A549 (cell line): ENCODE measurements at regions not wholly inside any gene's neighbourhood (a gene's known extent, or its start where the extent isn't known, plus 50 kb on each side); places are given as distances from the start of the nearest gene placed in this dataset.

Experiments
- CHD2 ChIP-seq: fragments of 150-350 bp; IDR thresholded peaks from 2 replicates; pipeline ENCODE4 v1.6.1; 2014; ENCODE audit warnings: low read length; ENCODE audit not compliant: partially characterized antibody
- CTCF ChIP-seq: fragments of >200 bp; sonication (Bioruptor Twin); formaldehyde crosslinking; IDR thresholded peaks from 3 replicates; pipeline ENCODE4 v1.5.1; 2016
- HOXA7 ChIP-seq: fragments of 250-450 bp; sonication (Bioruptor Pico); IDR thresholded peaks from 2 replicates; pipeline ENCODE4 v1.5.0; 2020; ENCODE audit warnings: mild to moderate bottlenecking, moderate library complexity
- JUN ChIP-seq, 2 experiments: fragments of >200 bp; sonication (Bioruptor Twin); formaldehyde crosslinking; IDR thresholded peaks; 2 replicates in 1 of 2; 3 replicates in 1 of 2; pipeline ENCODE4 v1.6.1; 2016 to 2017
- KDM5A ChIP-seq: fragments of 200-600 bp; sonication (generic); IDR thresholded peaks from 2 replicates; pipeline ENCODE4 v1.6.1; 2016; ENCODE audit warnings: antibody characterized with exemption, mild to moderate bottlenecking
- MAX ChIP-seq: IDR thresholded peaks from 2 replicates; pipeline ENCODE4 v1.6.1; 2012
- MAZ ChIP-seq: fragments of 150-350 bp; IDR thresholded peaks from 2 replicates; pipeline ENCODE4 v1.6.1; 2014; ENCODE audit warnings: antibody characterized with exemption, low read depth, low read length, borderline replicate concordance
- PBX3 ChIP-seq: IDR thresholded peaks from 2 replicates; pipeline ENCODE4 v1.6.1; 2012
- PHF8 ChIP-seq: fragments of 200-600 bp; sonication (generic); IDR thresholded peaks from 2 replicates; pipeline ENCODE4 v1.6.1; 2016; ENCODE audit warnings: low read depth, mild to moderate bottlenecking, antibody characterized with exemption, moderate library complexity, borderline replicate concordance
- POLR2A ChIP-seq: IDR thresholded peaks from 2 replicates; pipeline ENCODE4 v1.6.1; 2012; ENCODE audit warnings: mild to moderate bottlenecking, low read length
- RAD21 ChIP-seq, 2 experiments: fragments of >200 bp in 1 of 2; sonication (Bioruptor Twin) in 1 of 2; formaldehyde crosslinking in 1 of 2; IDR thresholded peaks in 1 of 2; conservative IDR thresholded peaks in 1 of 2; 2 replicates in 1 of 2; 3 replicates in 1 of 2; pipeline ENCODE4 v1.6.1; 2012 to 2018; ENCODE audit warnings: inconsistent platforms in 1 of 2
- RCOR1 ChIP-seq: fragments of 150-350 bp; IDR thresholded peaks from 2 replicates; pipeline ENCODE4 v1.6.1; 2014; ENCODE audit warnings: antibody characterized with exemption, low read length, low read depth
- RFX5 ChIP-seq: fragments of 450-650 bp; IDR thresholded peaks from 2 replicates; pipeline ENCODE4 v1.7.1; 2014; ENCODE audit warnings: antibody characterized with exemption, mild to moderate bottlenecking, moderate library complexity

- TF ChIP-seq RAD21 (conservative IDR thresholded peaks at IDR 0.05 in 1 of 2, IDR thresholded peaks at IDR 0.05 in 1 of 2) = no peak
- TF ChIP-seq CHD2 = no peak
- TF ChIP-seq CTCF = no peak
- TF ChIP-seq POLR2A = no peak
- no peak for TF ChIP-seq RCOR1
- TF ChIP-seq MAZ = no peak
- TF ChIP-seq RFX5 = no peak
- no peak for TF ChIP-seq PBX3
- no peak for TF ChIP-seq JUN (IDR thresholded peaks at IDR 0.05)
- no peak for TF ChIP-seq PHF8
- TF ChIP-seq MAX = no peak
- TF ChIP-seq KDM5A = no peak
- no peak for TF ChIP-seq HOXA7
Measured at GRCh38 chr18:75984853-75985252, 510.2 kb downstream of the ZNF516 start.
